ENCODE measurements at regions not wholly inside any gene's neighbourhood (a gene's known extent, or its start where the extent isn't known, plus 50 kb on each side); places are given as distances from the start of the nearest gene placed in this dataset.
"Not testable (repeated sequence)": the region's sequence is repeated elsewhere in the genome, so short reads cannot be mapped to it uniquely, and the experiment has no call there.

DNA sequence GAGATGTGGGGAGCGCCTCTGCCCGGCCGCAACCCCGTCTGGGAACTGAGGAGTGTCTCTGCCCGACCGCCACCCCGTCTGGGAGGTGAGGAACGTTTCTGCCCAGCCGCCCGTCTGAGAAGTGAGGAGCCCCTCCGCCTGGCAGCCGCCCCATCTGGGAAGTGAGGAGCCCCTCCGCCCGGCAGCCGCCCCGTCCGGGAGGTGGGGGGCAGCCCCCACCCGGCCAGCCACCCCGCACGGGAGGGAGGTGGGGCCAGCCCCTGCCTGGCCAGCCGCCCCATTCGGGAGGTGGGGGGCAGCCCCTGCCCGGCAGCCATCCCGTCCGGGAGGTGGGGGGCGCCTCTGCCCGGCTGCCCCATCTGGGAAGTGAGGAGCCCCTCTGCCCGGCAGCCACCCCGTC lies 137.7 kb downstream of the KBTBD2 start:
- H3K4me3 Mint-ChIP-seq; H3K36me3 Mint-ChIP-seq; DNase-seq; H3K36me3 ChIP-seq (ENCODE audit: control insufficient read depth, insufficient read depth, low read length); H3K9me3 Mint-ChIP-seq; intact Hi-C loops (cut with micrococcal nuclease); H3K27me3 ChIP-seq (ENCODE audit: control insufficient read depth, insufficient read depth, low read length); H3K4me1 ChIP-seq (ENCODE audit: control insufficient read depth, insufficient read depth, low read length); H3K4me3 ChIP-seq (ENCODE audit: low read length); H3K4me1 Mint-ChIP-seq; H3K27ac Mint-ChIP-seq; H3K9me3 ChIP-seq (ENCODE audit: control insufficient read depth, insufficient read depth, low read length); H3K27ac ChIP-seq (ENCODE audit: low read length); ATAC-seq: not testable (repeated sequence)
- WGBS (ENCODE audit: insufficient coverage): 96% methylated on average over 29 of the region's 29 CpGs
- peaks cover 6 to 17% of the 10 kb centered on the region in 2 donors for H3K27me3 Mint-ChIP-seq (ENCODE audit: low read depth in 2 of 2)

- intact Hi-C loops (cut with micrococcal nuclease); H3K4me3 Mint-ChIP-seq; H3K36me3 ChIP-seq (ENCODE audit: control insufficient read depth, insufficient read depth, low read length); H3K9me3 Mint-ChIP-seq; H3K27ac ChIP-seq (ENCODE audit: low read length); H3K36me3 Mint-ChIP-seq; H3K27ac Mint-ChIP-seq; H3K4me1 Mint-ChIP-seq; H3K27me3 ChIP-seq (ENCODE audit: control insufficient read depth, insufficient read depth, low read length); H3K9me3 ChIP-seq (ENCODE audit: control insufficient read depth, insufficient read depth, low read length); DNase-seq; H3K4me1 ChIP-seq (ENCODE audit: control insufficient read depth, insufficient read depth, low read length); ATAC-seq; H3K4me3 ChIP-seq (ENCODE audit: low read length): not testable (repeated sequence)
- H3K27me3 Mint-ChIP-seq (ENCODE audit: low read depth in 2 of 2): peaks cover 14 to 15% of the 10 kb centered on the region in 2 donors
- WGBS (ENCODE audit: insufficient coverage): no CpG with 5 or more reads among the region's 2 CpGs
Measured at GRCh38 chr7:32748337-32748736, 143.2 kb downstream of the KBTBD2 start.

GRCh38 chr7:32747443-32748148 lies 144.0 kb downstream of the KBTBD2 start:
- H3K9me3 ChIP-seq (ENCODE audit: control insufficient read depth, insufficient read depth, low read length); H3K9me3 Mint-ChIP-seq; H3K27me3 ChIP-seq (ENCODE audit: control insufficient read depth, insufficient read depth, low read length); H3K27ac Mint-ChIP-seq; H3K4me1 Mint-ChIP-seq; H3K4me3 Mint-ChIP-seq; H3K4me3 ChIP-seq (ENCODE audit: low read length); H3K36me3 ChIP-seq (ENCODE audit: control insufficient read depth, insufficient read depth, low read length); H3K4me1 ChIP-seq (ENCODE audit: control insufficient read depth, insufficient read depth, low read length); DNase-seq; H3K27ac ChIP-seq (ENCODE audit: low read length); H3K36me3 Mint-ChIP-seq; ATAC-seq; intact Hi-C loops (cut with micrococcal nuclease): not testable (repeated sequence)
- H3K27me3 Mint-ChIP-seq (ENCODE audit: low read depth in 2 of 2): peaks cover 11 to 15% of the 10 kb centered on the region in 2 donors
- WGBS (ENCODE audit: insufficient coverage): 95% methylated on average over 6 of the region's 6 CpGs

- H3K4me3 ChIP-seq (ENCODE audit: low read length); H3K27me3 ChIP-seq (ENCODE audit: control insufficient read depth, insufficient read depth, low read length); DNase-seq; ATAC-seq; H3K27ac Mint-ChIP-seq; intact Hi-C loops (cut with micrococcal nuclease); H3K9me3 ChIP-seq (ENCODE audit: control insufficient read depth, insufficient read depth, low read length); H3K36me3 ChIP-seq (ENCODE audit: control insufficient read depth, insufficient read depth, low read length); H3K4me1 Mint-ChIP-seq; H3K27ac ChIP-seq (ENCODE audit: low read length); H3K4me1 ChIP-seq (ENCODE audit: control insufficient read depth, insufficient read depth, low read length); H3K36me3 Mint-ChIP-seq; H3K9me3 Mint-ChIP-seq; H3K4me3 Mint-ChIP-seq: not testable (repeated sequence)
- peaks cover 11 to 25% of the 10 kb centered on the region in 2 donors for H3K27me3 Mint-ChIP-seq (ENCODE audit: low read depth in 2 of 2)
- 96% methylated on average over 2 of the region's 4 CpGs for WGBS (ENCODE audit: insufficient coverage)
Measured at GRCh38 chr7:32741853-32742476, 149.6 kb downstream of the KBTBD2 start.

- ATAC-seq; H3K4me1 Mint-ChIP-seq; H3K9me3 Mint-ChIP-seq; H3K36me3 ChIP-seq (ENCODE audit: control insufficient read depth, insufficient read depth, low read length); H3K4me3 Mint-ChIP-seq; H3K27ac ChIP-seq (ENCODE audit: low read length); DNase-seq; H3K36me3 Mint-ChIP-seq; H3K4me1 ChIP-seq (ENCODE audit: control insufficient read depth, insufficient read depth, low read length); H3K27ac Mint-ChIP-seq; H3K27me3 ChIP-seq (ENCODE audit: control insufficient read depth, insufficient read depth, low read length); H3K9me3 ChIP-seq (ENCODE audit: control insufficient read depth, insufficient read depth, low read length); H3K4me3 ChIP-seq (ENCODE audit: low read length); intact Hi-C loops (cut with micrococcal nuclease): not testable (repeated sequence)
- H3K27me3 Mint-ChIP-seq (ENCODE audit: low read depth in 2 of 2): peaks cover 17 to 28% of the 10 kb centered on the region in 2 donors
- no CpG with 5 or more reads among the region's 1 CpG for WGBS (ENCODE audit: insufficient coverage)
Measured at GRCh38 chr7:32739749-32740148, 151.8 kb downstream of the KBTBD2 start.

GRCh38 chr7:32738390-32738789 lies 153.2 kb downstream of the KBTBD2 start:
- H3K4me1 ChIP-seq (ENCODE audit: control insufficient read depth, insufficient read depth, low read length); DNase-seq; intact Hi-C loops (cut with micrococcal nuclease); H3K4me3 Mint-ChIP-seq; H3K36me3 Mint-ChIP-seq; H3K27ac Mint-ChIP-seq; H3K4me3 ChIP-seq (ENCODE audit: low read length); ATAC-seq; H3K27me3 ChIP-seq (ENCODE audit: control insufficient read depth, insufficient read depth, low read length); H3K36me3 ChIP-seq (ENCODE audit: control insufficient read depth, insufficient read depth, low read length); H3K4me1 Mint-ChIP-seq; H3K9me3 Mint-ChIP-seq; H3K27ac ChIP-seq (ENCODE audit: low read length); H3K9me3 ChIP-seq (ENCODE audit: control insufficient read depth, insufficient read depth, low read length): not testable (repeated sequence)
- 100% methylated on average over 3 of the region's 3 CpGs for WGBS (ENCODE audit: insufficient coverage)
- peaks cover 13 to 26% of the 10 kb centered on the region in 2 donors for H3K27me3 Mint-ChIP-seq (ENCODE audit: low read depth in 2 of 2)

GRCh38 chr7:32732767-32733166 lies 158.8 kb downstream of the KBTBD2 start:
- 69% methylated on average over 2 of the region's 4 CpGs for WGBS (ENCODE audit: insufficient coverage)
- not testable (repeated sequence) for H3K27ac Mint-ChIP-seq

DNA sequence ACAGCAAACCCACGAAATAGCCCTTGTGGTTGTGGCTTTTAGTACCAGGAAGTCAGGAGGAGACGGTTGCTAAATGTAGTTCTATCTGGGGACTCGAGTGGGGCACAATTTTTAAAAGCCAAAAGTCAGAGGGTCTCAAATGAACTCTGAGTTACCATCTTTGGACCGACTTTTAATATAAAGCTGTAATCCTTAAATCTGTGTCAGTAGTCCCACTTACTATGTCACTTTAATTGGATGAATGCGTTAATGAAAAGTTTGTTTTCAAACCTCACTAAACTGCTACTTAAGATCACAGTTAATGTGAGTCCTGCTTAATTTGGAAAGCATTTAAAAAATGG lies 162.3 kb downstream of the KBTBD2 start:
- H3K27me3 ChIP-seq (ENCODE audit: control insufficient read depth, insufficient read depth, low read length); H3K27ac ChIP-seq (ENCODE audit: low read length): not testable (repeated sequence)

More at GRCh38 chr7:32732767-32733166, 158.8 kb downstream of the KBTBD2 start:
- H3K27me3 ChIP-seq (ENCODE audit: control insufficient read depth, insufficient read depth, low read length); H3K4me3 ChIP-seq (ENCODE audit: low read length); H3K36me3 Mint-ChIP-seq; intact Hi-C loops (cut with micrococcal nuclease); H3K4me3 Mint-ChIP-seq; H3K27ac ChIP-seq (ENCODE audit: low read length); H3K36me3 ChIP-seq (ENCODE audit: control insufficient read depth, insufficient read depth, low read length); H3K9me3 Mint-ChIP-seq; DNase-seq; H3K9me3 ChIP-seq (ENCODE audit: control insufficient read depth, insufficient read depth, low read length); H3K4me1 ChIP-seq (ENCODE audit: control insufficient read depth, insufficient read depth, low read length); H3K4me1 Mint-ChIP-seq; ATAC-seq: not testable (repeated sequence)
- peaks cover 11 to 23% of the 10 kb centered on the region in 2 donors for H3K27me3 Mint-ChIP-seq (ENCODE audit: low read depth in 2 of 2)

More for the DNA sequence above, 162.3 kb downstream of the KBTBD2 start:
- Mint-ChIP-seq H3K4me3 (peak overlapping the region; percentile 74), H3K27me3 (ENCODE audit: low read depth in 2 of 2) (peaks cover 19 to 35% of the 10 kb centered on the region in 2 donors)
- ATAC-seq; intact Hi-C loops (cut with micrococcal nuclease); DNase-seq; H3K4me1 ChIP-seq (ENCODE audit: control insufficient read depth, insufficient read depth, low read length); H3K4me1 Mint-ChIP-seq; H3K36me3 ChIP-seq (ENCODE audit: control insufficient read depth, insufficient read depth, low read length); H3K9me3 ChIP-seq (ENCODE audit: control insufficient read depth, insufficient read depth, low read length); H3K36me3 Mint-ChIP-seq; H3K9me3 Mint-ChIP-seq; H3K27ac Mint-ChIP-seq: not testable (repeated sequence)
- WGBS (ENCODE audit: insufficient coverage): 13% methylated on average over 3 of the region's 5 CpGs
- H3K4me3 ChIP-seq (ENCODE audit: low read length): peak overlapping the region; percentile 16

All from natural killer cell (primary cell).